GM18507 (cell line): ENCODE measurements at regions not wholly inside any gene's neighbourhood (a gene's known extent, or its start where the extent isn't known, plus 50 kb on each side); places are given as distances from the start of the nearest gene placed in this dataset.

Experiments used
- DNase-seq: peaks from one replicate; pipeline ENCODE4 v3.0.0; 2011; ENCODE audit warnings: low read depth; ENCODE audit not compliant: insufficient read length; ENCODE audit errors: extremely low spot score
- FAIRE-seq: peaks from 2 replicates; lab custom pipeline; 2011; peaks lifted over from hg19 to GRCh38; lab: Jason Lieb, UNC

DNA sequence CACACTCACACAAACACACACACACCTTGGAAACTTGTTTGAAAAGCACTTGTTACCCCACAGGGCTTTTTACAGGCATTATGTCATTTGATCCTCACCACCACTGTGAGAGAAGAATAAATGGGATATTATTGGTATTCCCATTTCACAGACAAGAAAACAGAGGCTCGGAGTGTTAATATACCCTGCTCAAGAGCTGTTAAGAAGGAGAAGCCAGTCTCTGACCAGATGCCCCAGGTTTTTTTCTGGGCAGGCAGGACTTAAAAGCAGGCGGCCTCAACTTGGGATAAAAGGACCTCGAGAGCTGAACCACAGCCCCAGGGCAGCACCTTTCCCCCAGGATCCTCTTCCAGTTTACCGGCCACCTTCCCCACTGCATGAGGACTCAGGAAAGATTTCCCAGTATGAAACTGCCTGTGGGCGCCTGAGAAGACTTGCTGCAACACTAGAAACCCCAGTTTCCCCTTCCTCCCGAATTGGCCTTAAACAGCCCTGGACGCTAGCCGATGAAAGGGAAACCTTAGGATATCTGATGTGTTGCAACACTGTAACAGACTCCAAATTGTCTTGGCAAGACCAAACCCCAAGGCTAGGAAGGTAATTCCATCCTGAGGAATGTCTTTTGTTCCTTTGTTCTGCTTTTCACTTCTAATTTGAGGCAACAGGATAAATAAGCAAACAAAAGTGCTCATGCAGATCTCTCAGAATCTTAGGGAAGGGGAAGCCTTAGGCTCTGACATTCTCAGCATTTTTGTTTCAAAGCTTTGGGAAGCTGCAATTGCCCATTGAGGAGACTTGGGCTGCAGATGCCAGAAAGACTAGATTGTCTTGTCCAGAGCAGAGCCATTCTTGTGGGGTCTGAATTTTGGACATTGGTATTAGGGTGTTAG, 173.5 kb downstream of the TRIM29 start:
- DNase-seq = no peak
- no peak for FAIRE-seq

GRCh38 chr11:119957951-119958350, 180.0 kb downstream of the TRIM29 start:
- FAIRE-seq = no peak
- DNase-seq = no peak

DNA sequence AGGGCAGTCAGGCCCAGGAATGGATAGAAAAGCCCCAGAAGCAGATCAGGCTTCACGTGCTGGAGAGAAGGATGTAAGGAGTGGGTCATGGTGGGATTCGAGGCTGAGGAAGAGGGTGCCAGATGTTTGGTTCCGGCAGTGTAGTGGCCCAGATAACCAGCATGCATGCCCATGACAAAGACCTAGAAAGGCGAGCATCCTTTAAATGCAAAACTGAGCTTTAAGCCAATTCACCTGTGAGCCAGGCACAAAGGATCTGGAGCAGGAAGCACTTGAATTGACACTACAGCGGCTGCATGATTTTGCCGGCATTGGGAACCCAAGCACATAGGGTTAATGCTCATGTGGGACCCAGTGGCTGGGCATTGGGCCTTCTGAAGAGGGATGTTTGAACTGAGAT, 185.5 kb downstream of the TRIM29 start:
- DNase-seq (no peak), FAIRE-seq (no peak)

GRCh38 chr11:119943298-119943655, 194.6 kb downstream of the TRIM29 start:
- no peak for DNase-seq

GRCh38 chr11:119942583-119943297, 195.2 kb downstream of the TRIM29 start:
- FAIRE-seq (no peak), DNase-seq (no peak)

More at GRCh38 chr11:119943298-119943655, 194.6 kb downstream of the TRIM29 start:
- no peak for FAIRE-seq

- DNase-seq = no peak
- no peak for FAIRE-seq
These were observed 196.1 kb downstream of the TRIM29 start for GRCh38 chr11:119941636-119942411.

GRCh38 chr11:119941171-119941570, 196.7 kb downstream of the TRIM29 start:
- DNase-seq (no peak), FAIRE-seq (no peak)

GRCh38 chr11:119940401-119940976, 197.4 kb downstream of the TRIM29 start:
- DNase-seq (no peak), FAIRE-seq (no peak)

GRCh38 chr11:119937412-119937811, 200.5 kb downstream of the TRIM29 start:
- no peak for FAIRE-seq
- DNase-seq = no peak

DNA sequence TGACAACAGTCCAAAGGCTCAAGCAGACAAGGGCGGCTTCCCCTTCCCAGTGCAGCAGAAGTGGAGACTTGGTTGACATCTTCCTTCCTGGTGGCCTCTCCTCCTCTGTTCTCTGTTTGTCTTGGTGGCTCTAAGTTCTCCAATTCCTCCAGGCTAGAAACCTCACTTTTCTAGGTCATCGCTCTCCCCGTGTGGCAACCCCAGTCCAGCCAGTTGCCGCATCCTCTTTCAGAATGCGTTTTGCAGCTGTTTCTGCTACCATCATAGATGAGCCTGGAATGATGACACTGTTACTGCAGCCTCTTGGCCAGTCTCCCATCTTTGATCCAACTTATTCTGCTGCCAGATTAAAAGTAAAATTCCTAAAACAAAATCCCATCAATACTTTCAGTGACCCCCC, 201.5 kb downstream of the TRIM29 start:
- FAIRE-seq (no peak), DNase-seq (no peak)

DNA sequence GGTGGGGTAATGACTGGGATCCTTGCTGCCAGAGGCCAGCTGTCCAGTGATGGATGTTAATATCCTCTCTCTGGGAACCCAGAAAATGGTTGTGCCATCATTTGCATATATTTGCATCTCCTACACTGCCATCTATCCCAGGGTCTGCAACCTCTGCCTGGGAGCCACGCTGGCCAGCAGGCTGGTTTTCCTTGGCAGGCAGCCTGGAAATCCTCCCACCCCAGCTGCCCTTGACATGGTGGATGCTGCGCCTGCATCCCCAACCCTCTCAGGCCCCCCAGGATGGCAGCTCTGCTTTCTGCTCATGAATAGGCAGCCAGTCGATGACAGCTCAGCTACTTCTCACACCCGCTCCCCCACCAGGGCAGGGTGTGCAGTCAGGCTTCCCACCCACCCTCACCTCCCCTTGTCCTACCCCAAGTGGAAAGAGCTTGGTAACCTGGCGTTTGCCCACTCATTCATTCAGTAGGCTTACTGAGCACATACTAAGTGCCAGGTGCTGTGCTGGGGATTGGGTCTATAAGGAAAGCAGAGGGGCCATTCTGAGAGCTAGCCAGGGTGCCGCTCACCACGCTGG, 202.5 kb downstream of the TRIM29 start:
- no peak for DNase-seq

DNA sequence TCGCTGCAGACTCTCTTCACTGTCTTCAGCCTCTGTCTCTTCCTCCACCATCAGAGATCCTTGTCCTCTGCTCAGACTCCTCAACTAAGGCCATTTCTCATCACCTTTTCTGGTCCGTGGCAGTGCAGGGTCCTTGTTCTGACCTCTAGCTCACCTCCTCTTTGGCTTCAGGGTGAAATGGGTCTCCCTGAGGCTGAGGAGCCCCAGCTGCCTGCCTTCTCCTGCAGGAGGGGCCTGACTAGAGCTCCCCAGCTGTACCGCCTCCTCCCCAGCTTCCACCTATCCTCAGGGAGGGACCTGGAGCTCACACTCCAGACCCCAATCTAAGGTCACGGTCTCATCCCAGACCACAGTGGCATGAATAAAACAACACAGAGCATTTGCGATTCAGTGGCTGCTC, 203.0 kb downstream of the TRIM29 start:
- FAIRE-seq = no peak

More for the DNA sequence above, 202.5 kb downstream of the TRIM29 start:
- FAIRE-seq = no peak

DNA sequence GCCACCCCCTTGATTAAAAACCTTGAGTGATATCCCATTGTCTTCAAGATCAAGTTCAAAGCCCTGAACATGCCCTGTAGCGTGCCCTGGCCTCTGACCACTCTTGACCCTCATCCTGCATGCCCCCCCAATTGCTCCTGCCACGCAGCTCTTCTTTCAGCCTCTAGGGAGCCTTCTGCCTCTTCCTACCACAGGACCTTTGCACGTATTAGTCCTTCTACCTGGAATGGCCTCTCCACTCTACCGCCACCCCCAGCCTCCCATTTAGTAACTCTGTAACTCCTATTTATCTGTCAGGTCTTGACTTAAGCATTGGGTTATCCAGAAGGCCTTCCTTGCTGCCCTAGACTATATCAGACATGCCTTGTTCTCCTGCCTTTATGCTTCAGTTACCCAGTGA, 203.6 kb downstream of the TRIM29 start:
- DNase-seq = no peak
- FAIRE-seq = no peak

More for the DNA sequence above, 203.0 kb downstream of the TRIM29 start:
- no peak for DNase-seq

GRCh38 chr11:119933584-119933983, 204.3 kb downstream of the TRIM29 start:
- DNase-seq = no peak
- no peak for FAIRE-seq

- FAIRE-seq = no peak
- no peak for DNase-seq
These were observed 204.0 kb upstream of the NECTIN1 start for GRCh38 chr11:119932828-119933562.

DNA sequence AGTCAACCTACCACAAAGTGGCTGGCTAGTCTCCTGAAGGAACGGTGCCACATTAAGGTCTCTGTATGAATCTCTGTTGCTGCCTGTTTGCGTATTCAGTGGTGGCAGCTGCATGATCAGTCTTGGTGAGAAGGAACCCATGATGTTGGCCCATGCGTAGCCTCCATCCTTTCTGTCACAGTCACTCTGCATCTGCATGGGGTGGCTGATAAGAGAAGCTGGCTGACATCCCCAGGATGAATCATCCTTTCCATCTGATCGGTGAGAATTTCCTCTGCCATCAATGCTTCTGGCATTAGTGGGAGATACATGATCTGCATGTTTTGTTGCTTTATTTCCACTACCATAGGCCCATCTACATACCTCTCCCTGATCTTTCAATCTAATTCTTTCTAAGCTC, 199.0 kb upstream of the NECTIN1 start:
- FAIRE-seq (no peak), DNase-seq (no peak)

- DNase-seq (no peak), FAIRE-seq (no peak)
These were observed 195.0 kb upstream of the NECTIN1 start for GRCh38 chr11:119924017-119924416.

DNA sequence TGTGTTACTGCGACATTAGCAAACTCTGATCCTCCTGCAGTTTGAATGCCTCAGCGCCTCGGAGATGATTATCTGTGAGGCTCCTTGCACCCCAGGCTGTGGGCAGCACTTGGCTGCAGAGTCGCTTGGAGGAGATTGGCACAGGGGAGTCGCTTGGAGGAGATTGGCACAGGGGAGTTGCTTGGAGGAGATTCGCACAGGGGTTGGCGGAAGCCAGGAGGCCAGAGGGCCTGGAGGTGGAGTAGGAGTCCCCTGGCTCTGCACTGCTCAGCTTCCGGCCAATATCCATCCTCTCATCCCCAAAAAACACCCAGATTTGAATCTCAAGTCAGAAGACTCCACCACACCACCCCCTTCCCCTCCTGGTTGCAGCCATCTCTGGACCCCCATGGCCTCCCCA, 192.6 kb upstream of the NECTIN1 start:
- DNase-seq = no peak
- FAIRE-seq = no peak
